ENCODE measurements at regions not wholly inside any gene's neighbourhood (a gene's known extent, or its start where the extent isn't known, plus 50 kb on each side); places are given as distances from the start of the nearest gene placed in this dataset.

GRCh38 chr2:7329465-7329864, 412.3 kb downstream of the RNF144A start:
- H2AFZ ChIP-seq (ENCODE audit: low read depth) = no peak overlapping the region
- no peaks in the 10 kb centered on the region for H3K36me3 ChIP-seq (ENCODE audit: insufficient read depth)
- H3K79me2 ChIP-seq (ENCODE audit: insufficient read depth, low read depth) = no peaks in the 10 kb centered on the region
- no peak for TF ChIP-seq CTCF (conservative IDR thresholded peaks at IDR 0.05; ENCODE audit: low read depth, low read length)
- no peaks in the 10 kb centered on the region for H3K27me3 ChIP-seq (ENCODE audit: insufficient read depth, low read depth)
- H4K20me1 ChIP-seq (ENCODE audit: insufficient read depth) = no peaks in the 10 kb centered on the region
- H3K4me3 ChIP-seq (IDR thresholded peaks at IDR 0.05; ENCODE audit: insufficient read depth, low read depth, low read length) = no peak overlapping the region
- H3K9ac ChIP-seq = no peak overlapping the region
- H3K27ac ChIP-seq = no peak overlapping the region
- H3K4me2 ChIP-seq = no peak overlapping the region
- no peaks in the 10 kb centered on the region for H3K4me1 ChIP-seq (ENCODE audit: low read depth, poor library complexity, severe bottlenecking)

GRCh38 chr2:7333189-7333765, 416.1 kb downstream of the RNF144A start:
- no peak overlapping the region for H3K9ac ChIP-seq
- H2AFZ ChIP-seq (ENCODE audit: low read depth) = no peak overlapping the region
- no peaks in the 10 kb centered on the region for H3K4me1 ChIP-seq (ENCODE audit: low read depth, poor library complexity, severe bottlenecking)
- H3K27ac ChIP-seq = no peak overlapping the region
- TF ChIP-seq CTCF (conservative IDR thresholded peaks at IDR 0.05; ENCODE audit: low read depth, low read length) = no peak
- H4K20me1 ChIP-seq (ENCODE audit: insufficient read depth) = no peaks in the 10 kb centered on the region
- no peaks in the 10 kb centered on the region for H3K79me2 ChIP-seq (ENCODE audit: insufficient read depth, low read depth)
- no peak overlapping the region for H3K4me3 ChIP-seq (IDR thresholded peaks at IDR 0.05; ENCODE audit: insufficient read depth, low read depth, low read length)
- H3K36me3 ChIP-seq (ENCODE audit: insufficient read depth) = no peaks in the 10 kb centered on the region
- no peak overlapping the region for H3K4me2 ChIP-seq
- H3K27me3 ChIP-seq (ENCODE audit: insufficient read depth, low read depth) = no peaks in the 10 kb centered on the region

- no peak for TF ChIP-seq CTCF (conservative IDR thresholded peaks at IDR 0.05; ENCODE audit: low read depth, low read length)
- no peak overlapping the region for H3K4me3 ChIP-seq (IDR thresholded peaks at IDR 0.05; ENCODE audit: insufficient read depth, low read depth, low read length)
- no peaks in the 10 kb centered on the region for H3K4me1 ChIP-seq (ENCODE audit: low read depth, poor library complexity, severe bottlenecking)
- H2AFZ ChIP-seq (ENCODE audit: low read depth) = no peak overlapping the region
- H4K20me1 ChIP-seq (ENCODE audit: insufficient read depth) = no peaks in the 10 kb centered on the region
- H3K27ac ChIP-seq = no peak overlapping the region
- H3K4me2 ChIP-seq = no peak overlapping the region
- no peaks in the 10 kb centered on the region for H3K36me3 ChIP-seq (ENCODE audit: insufficient read depth)
- H3K9ac ChIP-seq = no peak overlapping the region
- H3K27me3 ChIP-seq (ENCODE audit: insufficient read depth, low read depth) = no peaks in the 10 kb centered on the region
- H3K79me2 ChIP-seq (ENCODE audit: insufficient read depth, low read depth) = no peaks in the 10 kb centered on the region
Observed at GRCh38 chr2:7333960-7334493, 416.8 kb downstream of the RNF144A start.

- TF ChIP-seq CTCF (conservative IDR thresholded peaks at IDR 0.05; ENCODE audit: low read depth, low read length) = no peak
- Histone ChIP-seq H3K4me3 (IDR thresholded peaks at IDR 0.05; ENCODE audit: insufficient read depth, low read depth, low read length) (no peak overlapping the region), H3K36me3 (ENCODE audit: insufficient read depth) (no peaks in the 10 kb centered on the region), H3K9ac (no peak overlapping the region), H4K20me1 (ENCODE audit: insufficient read depth) (no peaks in the 10 kb centered on the region), H3K27me3 (ENCODE audit: insufficient read depth, low read depth) (no peaks in the 10 kb centered on the region), H2AFZ (ENCODE audit: low read depth) (no peak overlapping the region), H3K79me2 (ENCODE audit: insufficient read depth, low read depth) (no peaks in the 10 kb centered on the region), H3K4me1 (ENCODE audit: low read depth, poor library complexity, severe bottlenecking) (no peaks in the 10 kb centered on the region), H3K4me2 (no peak overlapping the region), H3K27ac (no peak overlapping the region)
Observed at GRCh38 chr2:7338961-7339360, 421.7 kb downstream of the RNF144A start.

Data from KMS-11 (cell line).